Islet of Langerhans (tissue), 1 donor: ENCODE measurements at regions not wholly inside any gene's neighbourhood (a gene's known extent, or its start where the extent isn't known, plus 50 kb on each side); places are given as distances from the start of the nearest gene placed in this dataset.
A peak's percentile ranks its signal among the peaks of the same experiment; 100 is the strongest.

ENCODE experiments used
- FAIRE-seq: peaks from one replicate; lab custom pipeline; 2011; peaks lifted over from hg19 to GRCh38; lab: Jason Lieb, UNC

DNA sequence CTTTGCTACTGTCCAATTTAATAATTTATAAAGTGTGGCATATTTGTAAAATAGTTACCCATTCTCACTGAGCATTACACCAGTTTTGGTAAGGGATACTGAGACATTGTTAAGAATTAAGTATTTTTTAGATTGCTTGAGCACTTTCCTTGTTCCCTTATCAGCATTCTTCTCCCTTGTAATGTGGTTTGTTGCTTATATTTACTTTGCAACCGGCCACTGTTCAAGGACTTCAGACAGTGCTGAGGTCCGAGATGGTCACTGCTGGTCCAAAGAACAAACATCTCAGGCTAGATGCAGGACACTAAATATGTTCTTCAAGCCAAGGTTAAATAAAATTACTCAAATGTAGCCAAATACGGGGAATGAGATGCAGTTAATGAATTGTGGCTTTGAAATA, 161.4 kb downstream of the TM9SF2 start:
- FAIRE-seq, result no peak

DNA sequence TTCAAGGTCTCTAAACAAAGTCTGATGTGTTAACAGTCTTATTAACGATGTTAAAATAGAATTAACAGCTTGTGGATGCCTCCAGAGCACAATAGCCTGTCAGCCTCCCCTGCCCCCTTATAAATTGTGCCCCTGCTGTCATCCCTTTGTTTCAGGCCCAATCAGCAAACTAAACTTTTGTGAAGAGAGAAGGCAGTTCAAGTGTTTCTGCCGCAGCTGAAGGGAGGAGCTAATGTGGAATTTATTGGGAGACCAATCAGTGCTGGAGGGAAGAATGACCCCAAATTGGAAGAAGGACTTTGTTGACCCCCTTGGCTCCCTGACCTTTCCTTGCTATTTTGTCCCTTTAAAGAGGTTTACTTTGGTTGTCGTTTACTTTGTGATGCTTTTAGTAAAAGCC, 160.5 kb downstream of the TM9SF2 start:
- FAIRE-seq, result no peak

DNA sequence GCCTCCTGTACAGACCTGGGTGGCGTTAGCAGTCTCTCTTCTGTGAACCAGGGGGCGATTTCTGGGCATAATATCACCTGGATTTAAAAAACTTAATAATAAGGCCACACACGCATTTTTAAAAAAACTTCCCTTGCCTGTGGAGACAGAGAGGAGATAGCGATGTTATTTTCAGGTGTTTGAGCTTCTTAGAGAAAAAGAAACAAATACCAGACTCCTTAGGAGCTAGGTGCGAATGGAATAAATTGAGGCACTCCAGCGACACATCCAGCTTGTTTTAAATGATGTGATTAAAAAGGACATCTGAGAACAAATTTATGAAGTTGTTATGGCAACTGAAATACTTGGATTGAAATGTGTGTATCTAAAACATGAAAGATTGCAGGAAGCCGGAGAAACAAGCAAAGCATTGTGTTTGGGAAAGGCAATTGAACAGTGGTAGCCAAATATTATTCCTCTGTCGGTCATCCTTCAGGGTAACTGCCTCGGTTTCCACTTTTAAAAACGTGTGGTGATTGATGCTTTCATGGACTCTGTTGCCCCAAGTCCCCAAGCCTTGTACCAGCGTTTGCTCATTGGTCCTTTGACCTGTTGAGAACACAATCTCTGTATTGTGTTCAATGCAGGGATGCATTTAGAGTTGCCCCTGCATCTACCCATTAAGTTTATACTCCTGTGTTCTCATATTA, 158.7 kb downstream of the TM9SF2 start:
- no peak for FAIRE-seq

- no peak for FAIRE-seq
Observed at GRCh38 chr13:99659226-99659625, 158.0 kb downstream of the TM9SF2 start.

GRCh38 chr13:99658261-99658991, 157.2 kb downstream of the TM9SF2 start:
- FAIRE-seq, result peak; percentile 49

DNA sequence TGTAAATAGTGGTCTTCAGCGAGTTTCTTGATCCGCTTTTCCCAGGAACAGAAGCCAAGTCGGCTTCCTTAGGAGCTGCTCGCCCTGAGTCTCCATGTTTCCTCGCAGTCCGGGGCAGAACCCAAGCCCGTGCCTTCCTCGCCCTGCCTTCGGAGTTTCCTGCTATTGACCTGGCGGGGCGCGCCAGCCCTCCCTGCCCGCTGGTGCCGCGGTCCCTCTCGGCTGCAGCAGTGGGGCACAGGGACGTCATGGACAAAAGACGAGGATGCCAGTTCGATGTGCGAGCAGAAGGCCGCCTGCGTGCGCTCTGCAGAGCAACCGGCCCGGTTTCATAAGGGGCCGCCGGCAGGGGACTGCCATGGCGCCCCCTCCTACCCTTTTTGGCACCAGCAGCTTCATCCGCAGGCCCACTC, 156.6 kb downstream of the TM9SF2 start:
- FAIRE-seq, result no peak

- FAIRE-seq, result no peak
Observed at GRCh38 chr13:99656844-99657381, 155.6 kb downstream of the TM9SF2 start.

DNA sequence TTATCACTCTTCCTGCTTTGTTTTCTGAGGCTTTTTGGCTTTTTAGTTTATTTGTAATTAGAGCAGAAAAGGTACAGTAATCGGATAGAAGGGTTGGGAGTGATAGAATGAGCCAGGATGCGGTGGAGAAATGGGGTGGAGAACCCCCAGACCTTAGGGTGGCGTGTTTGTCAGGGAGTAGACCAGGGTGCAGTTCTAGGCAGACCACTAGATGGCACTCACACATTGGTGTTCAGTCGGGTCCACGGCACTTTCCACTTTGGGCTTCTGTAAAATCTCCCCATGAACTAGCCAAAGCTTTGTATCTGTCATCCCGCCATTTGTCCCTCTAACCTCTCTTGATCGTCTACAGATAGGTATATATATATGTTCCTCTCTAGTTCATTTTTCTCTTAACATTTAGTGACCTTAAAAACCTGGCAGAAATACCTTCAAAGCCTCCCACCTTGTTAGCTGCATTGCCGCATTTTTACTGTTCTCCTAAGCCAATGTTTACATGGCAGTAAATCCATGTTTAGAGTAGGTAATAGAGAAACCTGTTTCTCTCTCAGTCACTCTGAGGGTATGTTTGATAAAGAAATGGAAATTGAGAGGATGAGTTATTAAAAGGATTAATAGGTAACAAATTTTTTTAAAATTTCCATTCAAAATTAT, 154.9 kb downstream of the TM9SF2 start:
- FAIRE-seq, result peak; percentile 88

DNA sequence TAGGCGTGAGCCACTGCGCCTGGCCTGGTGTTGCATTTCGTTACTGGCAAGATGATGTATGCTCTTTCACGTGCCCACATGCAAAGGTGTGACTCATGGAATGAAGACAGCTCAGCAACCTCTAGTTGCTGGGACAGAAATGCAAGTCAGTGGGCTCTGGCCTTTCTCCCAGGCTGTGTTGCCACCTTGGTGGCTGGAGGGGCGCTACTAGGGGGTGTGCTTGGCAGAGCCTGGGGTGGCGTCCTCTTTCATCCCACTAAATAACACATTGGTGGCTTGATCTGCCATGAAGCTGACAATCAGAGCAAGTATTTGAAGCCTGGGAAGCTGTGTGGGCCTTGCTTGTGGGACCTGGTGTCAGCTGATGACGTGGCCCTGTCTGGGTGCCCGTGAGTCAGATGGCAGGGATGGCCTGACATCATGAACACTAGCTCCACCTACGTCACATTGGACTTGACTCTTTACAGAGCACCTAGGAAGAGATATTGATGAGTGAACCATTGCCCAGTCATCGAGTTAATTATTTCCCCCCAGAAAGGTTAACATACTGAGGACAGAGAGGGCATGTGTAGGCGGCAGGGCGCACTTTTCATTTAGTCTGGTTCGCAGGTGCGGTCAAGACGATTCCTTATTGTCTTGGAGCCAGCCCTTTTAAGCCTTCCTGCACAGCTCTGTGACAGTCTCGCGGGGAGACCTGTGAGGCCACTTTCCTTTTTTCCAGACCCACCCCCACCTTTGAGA, 154.2 kb downstream of the TM9SF2 start:
- FAIRE-seq, result no peak

DNA sequence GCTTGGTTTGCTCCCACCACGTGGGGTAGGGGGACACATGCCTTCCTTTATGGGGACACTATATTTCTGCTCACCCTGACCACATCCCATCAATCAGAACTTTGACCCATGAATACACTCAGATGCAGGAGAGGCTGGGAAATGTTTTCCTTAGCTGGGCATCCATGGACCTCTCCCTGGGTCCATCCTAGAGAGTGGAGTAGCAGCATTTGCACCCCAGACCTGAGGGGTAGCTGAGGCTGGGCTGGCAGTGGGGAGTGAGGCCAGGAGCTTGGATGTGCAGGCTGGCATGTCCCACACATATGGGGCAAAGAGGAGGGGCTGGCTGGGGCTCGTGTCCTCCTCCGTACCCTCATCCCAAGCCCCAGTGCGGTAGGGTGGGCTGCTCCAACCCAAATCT, 152.8 kb downstream of the TM9SF2 start:
- no peak for FAIRE-seq

GRCh38 chr13:99653526-99653925, 152.3 kb downstream of the TM9SF2 start:
- no peak for FAIRE-seq

DNA sequence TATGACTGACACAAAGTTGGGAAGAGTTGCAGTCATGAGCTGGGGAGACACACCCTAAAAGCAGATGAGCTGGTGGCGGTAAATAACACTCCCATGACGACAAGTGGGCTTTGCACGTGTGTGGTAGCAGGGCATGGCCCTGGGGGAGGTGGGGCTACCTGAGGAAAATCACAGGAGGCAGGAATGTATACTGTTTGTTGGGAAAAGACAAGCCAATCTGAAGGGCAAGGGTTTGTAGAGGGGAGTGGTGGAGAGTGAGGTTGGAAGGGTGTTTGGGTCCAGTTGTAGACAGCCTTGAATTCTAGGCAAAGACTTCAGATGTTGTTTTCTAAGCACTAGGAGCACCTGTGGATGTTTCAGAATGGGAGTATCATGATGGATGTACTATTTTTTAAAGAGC, 151.6 kb downstream of the TM9SF2 start:
- FAIRE-seq, result no peak

DNA sequence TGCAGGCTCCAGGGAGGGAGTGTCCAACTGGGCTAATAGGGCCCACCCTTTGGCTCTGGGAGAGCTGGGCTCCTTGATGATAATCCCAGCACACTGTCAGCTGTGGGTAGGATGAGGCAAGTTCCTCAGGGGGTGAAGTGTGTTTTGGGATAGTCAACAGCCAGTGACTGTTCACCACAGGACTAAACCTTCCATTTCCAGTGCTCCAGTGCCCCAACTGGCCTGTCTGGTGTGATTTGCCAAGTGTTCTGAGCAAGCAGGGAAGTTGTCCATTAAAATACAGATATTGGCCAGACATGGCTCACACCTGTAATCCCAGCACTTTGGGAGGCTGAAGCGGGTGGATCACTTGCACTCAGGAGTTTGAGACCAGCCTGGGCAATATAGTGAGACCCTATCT, 150.9 kb downstream of the TM9SF2 start:
- FAIRE-seq, result no peak

DNA sequence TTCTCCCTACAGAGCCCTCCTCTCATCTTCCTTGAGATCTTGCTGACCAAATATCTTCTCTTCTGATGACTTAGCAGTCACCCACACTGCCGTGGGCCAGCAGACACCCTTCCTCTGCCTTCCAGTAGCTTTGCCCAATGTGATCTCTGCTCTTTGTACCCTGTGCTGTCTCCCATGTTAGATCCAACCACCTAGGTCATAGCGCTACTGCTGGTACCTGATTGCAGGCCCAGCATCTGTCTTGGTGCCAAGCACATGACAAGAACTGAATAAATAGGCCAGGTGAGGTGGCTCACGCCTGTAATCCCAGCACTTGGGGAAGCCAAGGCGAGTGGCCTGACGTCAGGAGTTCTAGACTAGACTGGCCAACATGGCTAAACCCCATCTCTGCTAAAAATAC, 149.7 kb downstream of the TM9SF2 start:
- no peak for FAIRE-seq

GRCh38 chr13:99650410-99650809, 149.1 kb downstream of the TM9SF2 start:
- FAIRE-seq, result no peak

- no peak for FAIRE-seq
Observed at GRCh38 chr13:99648927-99649326, 147.7 kb downstream of the TM9SF2 start.

GRCh38 chr13:99648066-99648665, 146.9 kb downstream of the TM9SF2 start:
- FAIRE-seq, result no peak

- FAIRE-seq, result no peak
Observed at GRCh38 chr13:99647596-99647985, 146.3 kb downstream of the TM9SF2 start.

- no peak for FAIRE-seq
Observed at GRCh38 chr13:99646866-99647595, 145.8 kb downstream of the TM9SF2 start.

GRCh38 chr13:99642841-99643240, 141.6 kb downstream of the TM9SF2 start:
- FAIRE-seq, result no peak

GRCh38 chr13:99642006-99642405, 140.7 kb downstream of the TM9SF2 start:
- no peak for FAIRE-seq
